GM12874 (cell line): ENCODE measurements at regions not wholly inside any gene's neighbourhood (a gene's known extent, or its start where the extent isn't known, plus 50 kb on each side); places are given as distances from the start of the nearest gene placed in this dataset.

Experiments used
- TF ChIP-seq, protein P1 (sequence below): IDR thresholded peaks from 2 replicates; pipeline ENCODE4 v1.5.1; 2011; ENCODE audit warnings: low read depth, mild to moderate bottlenecking, control low read depth, low read length, moderate library complexity; ENCODE audit not compliant: insufficient read depth

GRCh38 chr4:181281451-181281850 lies 961.8 kb upstream of the TENM3 start:
- TF ChIP-seq, protein P1, sequence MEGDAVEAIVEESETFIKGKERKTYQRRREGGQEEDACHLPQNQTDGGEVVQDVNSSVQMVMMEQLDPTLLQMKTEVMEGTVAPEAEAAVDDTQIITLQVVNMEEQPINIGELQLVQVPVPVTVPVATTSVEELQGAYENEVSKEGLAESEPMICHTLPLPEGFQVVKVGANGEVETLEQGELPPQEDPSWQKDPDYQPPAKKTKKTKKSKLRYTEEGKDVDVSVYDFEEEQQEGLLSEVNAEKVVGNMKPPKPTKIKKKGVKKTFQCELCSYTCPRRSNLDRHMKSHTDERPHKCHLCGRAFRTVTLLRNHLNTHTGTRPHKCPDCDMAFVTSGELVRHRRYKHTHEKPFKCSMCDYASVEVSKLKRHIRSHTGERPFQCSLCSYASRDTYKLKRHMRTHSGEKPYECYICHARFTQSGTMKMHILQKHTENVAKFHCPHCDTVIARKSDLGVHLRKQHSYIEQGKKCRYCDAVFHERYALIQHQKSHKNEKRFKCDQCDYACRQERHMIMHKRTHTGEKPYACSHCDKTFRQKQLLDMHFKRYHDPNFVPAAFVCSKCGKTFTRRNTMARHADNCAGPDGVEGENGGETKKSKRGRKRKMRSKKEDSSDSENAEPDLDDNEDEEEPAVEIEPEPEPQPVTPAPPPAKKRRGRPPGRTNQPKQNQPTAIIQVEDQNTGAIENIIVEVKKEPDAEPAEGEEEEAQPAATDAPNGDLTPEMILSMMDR = no peak

DNA sequence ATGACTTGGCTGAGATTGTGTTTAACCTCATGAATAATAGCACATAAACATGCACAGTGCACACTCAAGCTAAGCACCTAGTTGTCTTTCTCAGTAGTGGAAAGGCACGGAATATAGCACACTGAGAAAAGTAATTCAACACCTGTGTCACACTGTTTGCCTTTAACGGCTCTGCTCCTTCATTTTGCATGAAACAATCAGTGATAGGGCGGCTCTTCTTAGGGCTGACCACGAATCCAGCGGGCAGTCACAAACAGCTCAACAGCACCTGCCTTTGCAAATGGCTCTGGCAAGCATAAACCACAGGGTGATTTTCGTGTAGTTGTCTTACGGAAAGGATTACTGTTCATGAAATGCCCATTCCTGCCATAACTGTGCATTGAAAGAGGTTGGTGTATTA lies 954.0 kb upstream of the TENM3 start:
- TF ChIP-seq, protein P1 = no peak

DNA sequence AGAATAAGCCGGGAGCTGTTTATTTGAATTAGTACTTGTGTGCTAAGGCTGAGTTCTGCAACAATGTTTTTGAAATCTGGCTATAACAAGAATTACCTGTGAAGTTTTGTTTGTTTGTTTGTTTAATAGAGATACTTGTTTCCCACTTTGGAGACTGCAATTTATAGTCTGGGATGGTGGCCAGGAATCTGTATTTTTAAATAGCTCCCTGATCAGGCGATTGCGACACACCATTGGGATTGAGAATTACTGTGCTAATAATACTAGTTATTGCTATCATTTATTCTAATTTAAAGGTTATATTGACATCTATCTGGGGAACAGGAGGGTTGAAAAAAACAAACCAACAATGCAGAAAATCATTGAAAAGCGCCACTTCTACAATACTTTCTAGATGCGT lies 951.6 kb upstream of the TENM3 start:
- TF ChIP-seq, protein P1 = no peak

- TF ChIP-seq, protein P1 = no peak
These were observed 950.2 kb upstream of the TENM3 start for GRCh38 chr4:181293014-181293413.

GRCh38 chr4:181293541-181293940 lies 949.7 kb upstream of the TENM3 start:
- TF ChIP-seq, protein P1 = no peak

DNA sequence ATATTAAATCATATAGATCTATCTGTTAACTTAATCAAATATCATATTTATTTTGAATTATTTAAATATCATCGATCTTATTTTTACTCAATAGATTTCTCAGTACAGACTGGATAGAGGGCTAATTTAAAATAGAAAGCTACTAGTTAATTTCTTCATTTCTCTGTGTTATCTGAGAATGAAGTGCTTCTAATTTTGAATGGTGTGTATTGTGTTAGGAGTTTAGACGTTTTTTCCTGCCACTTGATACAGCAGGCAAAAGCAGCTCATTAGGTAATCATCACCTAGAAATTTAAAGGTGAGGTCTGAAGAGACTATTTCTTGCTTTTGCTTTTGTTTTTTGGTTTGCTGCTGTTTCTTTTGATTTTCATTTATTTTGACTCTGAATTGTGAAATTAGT lies 948.8 kb upstream of the TENM3 start:
- TF ChIP-seq, protein P1 = no peak

- TF ChIP-seq, protein P1 = peak; percentile 62
These were observed 941.2 kb upstream of the TENM3 start for GRCh38 chr4:181301735-181302710.
